HG03354 (cell line): ENCODE measurements at regions not wholly inside any gene's neighbourhood (a gene's known extent, or its start where the extent isn't known, plus 50 kb on each side); places are given as distances from the start of the nearest gene placed in this dataset.

ENCODE experiments used
- ATAC-seq: cut with Tn5 transposase; IDR thresholded peaks from one replicate; pipeline ENCODE4 v1.9.1; 2021; ENCODE audit warnings: mild to moderate bottlenecking; ENCODE audit not compliant: unreplicated experiment, poor library complexity, severe bottlenecking

- no peak for ATAC-seq
These were observed 252.9 kb downstream of the ETS1 start for GRCh38 chr11:128334311-128335044.

GRCh38 chr11:128331317-128331716 is 256.0 kb downstream of the ETS1 start:
- no peak for ATAC-seq

GRCh38 chr11:128330203-128330602 is 257.2 kb downstream of the ETS1 start:
- no peak for ATAC-seq

- ATAC-seq, result no peak
These were observed 258.3 kb downstream of the ETS1 start for GRCh38 chr11:128328955-128329551.

- ATAC-seq, result no peak
These were observed 260.1 kb downstream of the ETS1 start for GRCh38 chr11:128327274-128327673.

GRCh38 chr11:128326791-128327190 is 260.6 kb downstream of the ETS1 start:
- ATAC-seq, result no peak

GRCh38 chr11:128324531-128325141 is 262.7 kb downstream of the ETS1 start:
- no peak for ATAC-seq

GRCh38 chr11:128324051-128324481 is 263.3 kb downstream of the ETS1 start:
- no peak for ATAC-seq

- peak; percentile 44 for ATAC-seq
These were observed 264.0 kb downstream of the ETS1 start for GRCh38 chr11:128323381-128323780.

- peak; percentile 95 for ATAC-seq
These were observed 268.4 kb downstream of the ETS1 start for GRCh38 chr11:128318856-128319474.

GRCh38 chr11:128316541-128317227 is 270.7 kb downstream of the ETS1 start:
- no peak for ATAC-seq

GRCh38 chr11:128315933-128316332 is 271.4 kb downstream of the ETS1 start:
- no peak for ATAC-seq

GRCh38 chr11:128313931-128314330 is 273.4 kb downstream of the ETS1 start:
- ATAC-seq, result no peak

- ATAC-seq, result peak; percentile 48
These were observed 275.3 kb downstream of the ETS1 start for GRCh38 chr11:128311742-128312719.

- no peak for ATAC-seq
These were observed 276.5 kb downstream of the ETS1 start for GRCh38 chr11:128310676-128311445.

- no peak for ATAC-seq
These were observed 277.4 kb downstream of the ETS1 start for GRCh38 chr11:128310005-128310404.

- no peak for ATAC-seq
These were observed 278.6 kb downstream of the ETS1 start for GRCh38 chr11:128308794-128309193.

GRCh38 chr11:128305588-128305987 is 281.8 kb downstream of the ETS1 start:
- no peak for ATAC-seq
